WTC11 (cell line): ENCODE measurements at regions not wholly inside any gene's neighbourhood (a gene's known extent, or its start where the extent isn't known, plus 50 kb on each side); places are given as distances from the start of the nearest gene placed in this dataset.

Experiments used
- ATAC-seq: fragments of 200-7000 bp; cut with Tn5 transposase; 2 replicates; pipeline ENCODE4 v1.10.0; 2021; ENCODE audit warnings: mild to moderate bottlenecking, moderate library complexity
- CTCF ChIA-PET: fragments of 300-600 bp; sonication (Branson Sonifier 250); formaldehyde crosslinking; loops from one replicate; lab custom pipeline; 2021; ENCODE audit warnings: antibody characterized with exemption; lab: Charles Lee
- POLR2A ChIA-PET: fragments of 350-600 bp; sonication (Branson Sonifier 250); formaldehyde crosslinking; loops from one replicate; lab custom pipeline; 2021; ENCODE audit warnings: antibody characterized with exemption; lab: Charles Lee
- DNase-seq: peaks from one replicate; pipeline ENCODE4 v3.0.0; 2021; ENCODE audit warnings: low spot score
- H3K27ac Mint-ChIP-seq: 2 replicates; pipeline ENCODE4 v1.8.0; 2021; ENCODE audit warnings: mixed read lengths
- H3K27me3 Mint-ChIP-seq: 2 replicates; pipeline ENCODE4 v1.8.0; 2021; ENCODE audit warnings: low read depth, mild to moderate bottlenecking, moderate library complexity, mixed read lengths
- H3K36me3 Mint-ChIP-seq: 2 replicates; pipeline ENCODE4 v1.8.0; 2021; ENCODE audit warnings: mixed read lengths
- H3K4me1 Mint-ChIP-seq: 2 replicates; pipeline ENCODE4 v1.8.0; 2022; ENCODE audit warnings: mixed read lengths
- H3K4me3 Mint-ChIP-seq: 2 replicates; pipeline ENCODE4 v1.8.0; 2021; ENCODE audit warnings: mild to moderate bottlenecking, moderate library complexity, mixed read lengths
- H3K9me3 Mint-ChIP-seq: 2 replicates; pipeline ENCODE4 v1.8.0; 2021; ENCODE audit warnings: mixed read lengths
- ATF1 ChIP-seq: sonication (generic); formaldehyde crosslinking; IDR thresholded peaks from 2 replicates; pipeline ENCODE4 v1.8.1; 2023; ENCODE audit warnings: mild to moderate bottlenecking, moderate library complexity, missing genetic modification reagents
- CBFB ChIP-seq: sonication (generic); formaldehyde crosslinking; IDR thresholded peaks from 2 replicates; pipeline ENCODE4 v1.8.1; 2022; ENCODE audit warnings: mild to moderate bottlenecking, low read depth, missing genetic modification reagents
- E2F1 ChIP-seq: sonication (generic); formaldehyde crosslinking; IDR thresholded peaks from 2 replicates; pipeline ENCODE4 v1.8.0; 2022; ENCODE audit warnings: mild to moderate bottlenecking, missing genetic modification reagents
- ETV6 ChIP-seq: sonication (generic); formaldehyde crosslinking; IDR thresholded peaks from 2 replicates; pipeline ENCODE4 v1.8.1; 2022; ENCODE audit warnings: mild to moderate bottlenecking, missing genetic modification reagents
- HMGXB4 ChIP-seq: sonication (generic); formaldehyde crosslinking; IDR thresholded peaks from 2 replicates; pipeline ENCODE4 v1.8.1; 2023; ENCODE audit warnings: mild to moderate bottlenecking, moderate library complexity, missing genetic modification reagents
- NR3C1 ChIP-seq: sonication (generic); formaldehyde crosslinking; conservative IDR thresholded peaks from 2 replicates; pipeline ENCODE4 v1.8.1; 2023; ENCODE audit warnings: low read depth, mild to moderate bottlenecking, missing genetic modification reagents
- OVOL2 ChIP-seq: fragments of 250-450 bp; sonication (Bioruptor Pico); IDR thresholded peaks from 2 replicates; pipeline ENCODE4 v1.9.0; 2021; ENCODE audit warnings: mild to moderate bottlenecking, borderline replicate concordance
- SMAD4 ChIP-seq: sonication (generic); formaldehyde crosslinking; IDR thresholded peaks from 2 replicates; pipeline ENCODE4 v1.8.0; 2022; ENCODE audit warnings: mild to moderate bottlenecking, missing genetic modification reagents
- SP1 ChIP-seq: sonication (generic); formaldehyde crosslinking; conservative IDR thresholded peaks from 2 replicates; pipeline ENCODE4 v1.8.1; 2022; ENCODE audit warnings: missing genetic modification reagents
- ZNF138 ChIP-seq: sonication (generic); formaldehyde crosslinking; conservative IDR thresholded peaks from 2 replicates; pipeline ENCODE4 v1.8.1; 2022; ENCODE audit warnings: mild to moderate bottlenecking, moderate library complexity, missing genetic modification reagents
- ZNF317 ChIP-seq: sonication (generic); formaldehyde crosslinking; IDR thresholded peaks from 2 replicates; pipeline ENCODE4 v1.8.1; 2023; ENCODE audit warnings: low read depth, mild to moderate bottlenecking, moderate library complexity, missing genetic modification reagents, borderline replicate concordance
- ZNF425 ChIP-seq: fragments of 250-450 bp; sonication (Bioruptor Pico); conservative IDR thresholded peaks from 2 replicates; pipeline ENCODE4 v1.9.0; 2021; ENCODE audit warnings: mild to moderate bottlenecking
- TF ChIP-seq, protein P1 (sequence below): fragments of 250-450 bp; sonication (Bioruptor Pico); IDR thresholded peaks from 2 replicates; pipeline ENCODE4 v2.1.2; 2022; ENCODE audit warnings: mild to moderate bottlenecking, moderate library complexity
- TF ChIP-seq, protein P2 (sequence below): sonication (generic); formaldehyde crosslinking; IDR thresholded peaks from 2 replicates; pipeline ENCODE4 v1.8.1; 2023; ENCODE audit warnings: mild to moderate bottlenecking, missing genetic modification reagents, borderline replicate concordance
- TF ChIP-seq, protein P3 (sequence below): fragments of 250-450 bp; sonication (Bioruptor Pico); IDR thresholded peaks from 2 replicates; pipeline ENCODE4 v1.9.0; 2021; ENCODE audit warnings: mild to moderate bottlenecking
- TF ChIP-seq, protein P4 (sequence below): sonication (generic); formaldehyde crosslinking; IDR thresholded peaks from 2 replicates; pipeline ENCODE4 v1.8.0; 2022; ENCODE audit warnings: mild to moderate bottlenecking, missing genetic modification reagents

GRCh38 chr12:88802096-88802706, 221.9 kb upstream of the KITLG start:
- POLR2A ChIA-PET = interaction anchor here (0.6 kb wide), 1 partner anchor 89 kb away, joined by 3 read pairs; no protein-coding TSS in a partner anchor
- Mint-ChIP-seq H3K36me3 (no peaks in the 10 kb centered on the region; the same call in 1 of the 2 replicates), H3K4me1 (no peaks in the 10 kb centered on the region), H3K4me3 (no peak overlapping the region), H3K27me3 (no peaks in the 10 kb centered on the region)
- DNase-seq (no peak), ATAC-seq (no peak)
- TF ChIP-seq SMAD4 (CRISPR knock-in tag) (no peak), CBFB (CRISPR knock-in tag) (no peak), ATF1 (CRISPR knock-in tag) (no peak), E2F1 (CRISPR knock-in tag) (no peak), OVOL2 (CRISPR knock-in tag) (no peak)
- TF ChIP-seq, protein P1, sequence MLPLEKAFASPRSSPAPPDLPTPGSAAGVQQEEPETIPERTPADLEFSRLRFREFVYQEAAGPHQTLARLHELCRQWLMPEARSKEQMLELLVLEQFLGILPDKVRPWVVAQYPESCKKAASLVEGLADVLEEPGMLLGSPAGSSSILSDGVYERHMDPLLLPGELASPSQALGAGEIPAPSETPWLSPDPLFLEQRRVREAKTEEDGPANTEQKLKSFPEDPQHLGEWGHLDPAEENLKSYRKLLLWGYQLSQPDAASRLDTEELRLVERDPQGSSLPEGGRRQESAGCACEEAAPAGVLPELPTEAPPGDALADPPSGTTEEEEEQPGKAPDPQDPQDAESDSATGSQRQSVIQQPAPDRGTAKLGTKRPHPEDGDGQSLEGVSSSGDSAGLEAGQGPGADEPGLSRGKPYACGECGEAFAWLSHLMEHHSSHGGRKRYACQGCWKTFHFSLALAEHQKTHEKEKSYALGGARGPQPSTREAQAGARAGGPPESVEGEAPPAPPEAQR (CRISPR knock-in tag) = no peak
- TF ChIP-seq, protein P2, sequence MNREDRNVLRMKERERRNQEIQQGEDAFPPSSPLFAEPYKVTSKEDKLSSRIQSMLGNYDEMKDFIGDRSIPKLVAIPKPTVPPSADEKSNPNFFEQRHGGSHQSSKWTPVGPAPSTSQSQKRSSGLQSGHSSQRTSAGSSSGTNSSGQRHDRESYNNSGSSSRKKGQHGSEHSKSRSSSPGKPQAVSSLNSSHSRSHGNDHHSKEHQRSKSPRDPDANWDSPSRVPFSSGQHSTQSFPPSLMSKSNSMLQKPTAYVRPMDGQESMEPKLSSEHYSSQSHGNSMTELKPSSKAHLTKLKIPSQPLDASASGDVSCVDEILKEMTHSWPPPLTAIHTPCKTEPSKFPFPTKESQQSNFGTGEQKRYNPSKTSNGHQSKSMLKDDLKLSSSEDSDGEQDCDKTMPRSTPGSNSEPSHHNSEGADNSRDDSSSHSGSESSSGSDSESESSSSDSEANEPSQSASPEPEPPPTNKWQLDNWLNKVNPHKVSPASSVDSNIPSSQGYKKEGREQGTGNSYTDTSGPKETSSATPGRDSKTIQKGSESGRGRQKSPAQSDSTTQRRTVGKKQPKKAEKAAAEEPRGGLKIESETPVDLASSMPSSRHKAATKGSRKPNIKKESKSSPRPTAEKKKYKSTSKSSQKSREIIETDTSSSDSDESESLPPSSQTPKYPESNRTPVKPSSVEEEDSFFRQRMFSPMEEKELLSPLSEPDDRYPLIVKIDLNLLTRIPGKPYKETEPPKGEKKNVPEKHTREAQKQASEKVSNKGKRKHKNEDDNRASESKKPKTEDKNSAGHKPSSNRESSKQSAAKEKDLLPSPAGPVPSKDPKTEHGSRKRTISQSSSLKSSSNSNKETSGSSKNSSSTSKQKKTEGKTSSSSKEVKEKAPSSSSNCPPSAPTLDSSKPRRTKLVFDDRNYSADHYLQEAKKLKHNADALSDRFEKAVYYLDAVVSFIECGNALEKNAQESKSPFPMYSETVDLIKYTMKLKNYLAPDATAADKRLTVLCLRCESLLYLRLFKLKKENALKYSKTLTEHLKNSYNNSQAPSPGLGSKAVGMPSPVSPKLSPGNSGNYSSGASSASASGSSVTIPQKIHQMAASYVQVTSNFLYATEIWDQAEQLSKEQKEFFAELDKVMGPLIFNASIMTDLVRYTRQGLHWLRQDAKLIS (CRISPR knock-in tag) = no peak
- TF ChIP-seq, protein P3, sequence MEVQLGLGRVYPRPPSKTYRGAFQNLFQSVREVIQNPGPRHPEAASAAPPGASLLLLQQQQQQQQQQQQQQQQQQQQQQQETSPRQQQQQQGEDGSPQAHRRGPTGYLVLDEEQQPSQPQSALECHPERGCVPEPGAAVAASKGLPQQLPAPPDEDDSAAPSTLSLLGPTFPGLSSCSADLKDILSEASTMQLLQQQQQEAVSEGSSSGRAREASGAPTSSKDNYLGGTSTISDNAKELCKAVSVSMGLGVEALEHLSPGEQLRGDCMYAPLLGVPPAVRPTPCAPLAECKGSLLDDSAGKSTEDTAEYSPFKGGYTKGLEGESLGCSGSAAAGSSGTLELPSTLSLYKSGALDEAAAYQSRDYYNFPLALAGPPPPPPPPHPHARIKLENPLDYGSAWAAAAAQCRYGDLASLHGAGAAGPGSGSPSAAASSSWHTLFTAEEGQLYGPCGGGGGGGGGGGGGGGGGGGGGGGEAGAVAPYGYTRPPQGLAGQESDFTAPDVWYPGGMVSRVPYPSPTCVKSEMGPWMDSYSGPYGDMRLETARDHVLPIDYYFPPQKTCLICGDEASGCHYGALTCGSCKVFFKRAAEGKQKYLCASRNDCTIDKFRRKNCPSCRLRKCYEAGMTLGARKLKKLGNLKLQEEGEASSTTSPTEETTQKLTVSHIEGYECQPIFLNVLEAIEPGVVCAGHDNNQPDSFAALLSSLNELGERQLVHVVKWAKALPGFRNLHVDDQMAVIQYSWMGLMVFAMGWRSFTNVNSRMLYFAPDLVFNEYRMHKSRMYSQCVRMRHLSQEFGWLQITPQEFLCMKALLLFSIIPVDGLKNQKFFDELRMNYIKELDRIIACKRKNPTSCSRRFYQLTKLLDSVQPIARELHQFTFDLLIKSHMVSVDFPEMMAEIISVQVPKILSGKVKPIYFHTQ = no peak
- TF ChIP-seq, all 79 proteins: peak for 0
- H3K27ac Mint-ChIP-seq = no peak overlapping the region
- peaks cover 13% of the 10 kb centered on the region for H3K9me3 Mint-ChIP-seq
- CTCF ChIA-PET = no interaction called here

GRCh38 chr12:88801227-88802095, 221.2 kb upstream of the KITLG start:
- Mint-ChIP-seq H3K9me3 (peaks cover 13% of the 10 kb centered on the region), H3K36me3 (no peaks in the 10 kb centered on the region; the same call in 1 of the 2 replicates), H3K27ac (no peak overlapping the region), H3K27me3 (no peaks in the 10 kb centered on the region), H3K4me3 (no peak overlapping the region), H3K4me1 (no peaks in the 10 kb centered on the region)
- CTCF ChIA-PET = no interaction called here
- no peak for DNase-seq
- POLR2A ChIA-PET = no interaction called here
- no peak for ATAC-seq
- TF ChIP-seq ZNF138 (CRISPR knock-in tag) = no peak
- TF ChIP-seq HMGXB4 (CRISPR knock-in tag) = no peak
- TF ChIP-seq NR3C1 (CRISPR knock-in tag) = no peak
- TF ChIP-seq, protein P4, sequence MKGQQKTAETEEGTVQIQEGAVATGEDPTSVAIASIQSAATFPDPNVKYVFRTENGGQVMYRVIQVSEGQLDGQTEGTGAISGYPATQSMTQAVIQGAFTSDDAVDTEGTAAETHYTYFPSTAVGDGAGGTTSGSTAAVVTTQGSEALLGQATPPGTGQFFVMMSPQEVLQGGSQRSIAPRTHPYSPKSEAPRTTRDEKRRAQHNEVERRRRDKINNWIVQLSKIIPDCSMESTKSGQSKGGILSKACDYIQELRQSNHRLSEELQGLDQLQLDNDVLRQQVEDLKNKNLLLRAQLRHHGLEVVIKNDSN (CRISPR knock-in tag) = no peak
- TF ChIP-seq ZNF425 = no peak
- TF ChIP-seq ETV6 (CRISPR knock-in tag) = no peak
- no peak for TF ChIP-seq SP1 (CRISPR knock-in tag)
- no peak for TF ChIP-seq ZNF317 (CRISPR knock-in tag)
- no peak for TF ChIP-seq ATF1 (CRISPR knock-in tag)
